Right ventricle myocardium superior (tissue), 1 donor: ENCODE measurements at regions not wholly inside any gene's neighbourhood (a gene's known extent, or its start where the extent isn't known, plus 50 kb on each side); places are given as distances from the start of the nearest gene placed in this dataset.

Experiments used
- ATAC-seq: fragments of 200-7000 bp; cut with Tn5 transposase; one replicate; pipeline ENCODE4 v1.9.1; 2020; ENCODE audit warnings: mild to moderate bottlenecking; ENCODE audit not compliant: poor library complexity
- DNase-seq: peaks from one replicate; pipeline ENCODE4 v3.0.0-alpha.2; 2020
- intact Hi-C: fragments of 100-400 bp; cut with DNase I; formaldehyde crosslinking; loops from one replicate; pipeline ENCODE4 v1.11.2; 2022
- donor health status: DM: no; HTN: yes; CAD: no; lungs with severe emphysema.

GRCh38 chr22:46071451-46072109, 78.7 kb upstream of the PPARA start:
- ATAC-seq (peak; percentile 48), DNase-seq (peak; percentile 94)
- intact Hi-C loops, result loop anchor here (10.0 kb wide), 1 partner anchor 67 kb away; no protein-coding TSS in a partner anchor

DNA sequence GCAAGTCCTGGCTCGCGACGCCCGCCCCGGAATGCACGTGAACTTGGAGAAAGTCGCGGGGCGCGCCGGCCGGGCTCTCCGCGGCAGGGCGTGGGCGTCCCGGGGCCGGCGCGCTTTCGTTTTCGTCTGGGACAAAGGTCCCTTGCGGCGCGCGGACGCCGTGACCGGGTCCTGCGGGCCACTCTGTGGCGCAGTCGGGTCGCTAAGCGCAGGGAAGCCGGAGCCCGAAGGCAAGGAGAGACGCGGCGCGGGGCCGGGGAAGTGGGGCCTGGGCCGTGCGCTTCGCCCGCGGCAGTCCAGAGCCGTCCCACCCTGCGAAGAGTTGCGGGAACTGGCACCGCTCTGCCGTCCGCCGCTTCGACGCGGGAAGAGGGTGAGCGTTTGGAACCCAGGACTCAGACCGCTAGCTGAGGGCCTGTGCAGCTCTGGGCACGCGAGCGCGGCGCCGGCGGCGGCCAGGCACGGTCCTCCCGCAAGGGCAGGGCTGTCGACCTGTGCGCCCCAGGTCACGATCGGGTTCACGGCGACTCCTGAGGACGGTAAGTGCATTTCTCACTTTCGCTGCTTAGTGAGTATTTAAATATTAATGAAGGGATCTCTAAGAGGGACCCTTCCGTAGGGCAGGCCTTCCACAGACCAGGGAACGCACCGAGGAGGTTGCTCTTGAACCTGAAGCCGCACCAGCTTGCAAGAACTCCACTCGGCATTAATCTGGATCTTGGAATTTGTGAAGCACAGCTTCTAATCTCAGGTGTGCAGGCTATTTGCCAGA, 78.0 kb upstream of the PPARA start:
- ATAC-seq (peak; percentile 1), DNase-seq (peak; percentile 83)
- intact Hi-C loops, result loop anchor here (10.0 kb wide), 1 partner anchor 67 kb away; no protein-coding TSS in a partner anchor

DNA sequence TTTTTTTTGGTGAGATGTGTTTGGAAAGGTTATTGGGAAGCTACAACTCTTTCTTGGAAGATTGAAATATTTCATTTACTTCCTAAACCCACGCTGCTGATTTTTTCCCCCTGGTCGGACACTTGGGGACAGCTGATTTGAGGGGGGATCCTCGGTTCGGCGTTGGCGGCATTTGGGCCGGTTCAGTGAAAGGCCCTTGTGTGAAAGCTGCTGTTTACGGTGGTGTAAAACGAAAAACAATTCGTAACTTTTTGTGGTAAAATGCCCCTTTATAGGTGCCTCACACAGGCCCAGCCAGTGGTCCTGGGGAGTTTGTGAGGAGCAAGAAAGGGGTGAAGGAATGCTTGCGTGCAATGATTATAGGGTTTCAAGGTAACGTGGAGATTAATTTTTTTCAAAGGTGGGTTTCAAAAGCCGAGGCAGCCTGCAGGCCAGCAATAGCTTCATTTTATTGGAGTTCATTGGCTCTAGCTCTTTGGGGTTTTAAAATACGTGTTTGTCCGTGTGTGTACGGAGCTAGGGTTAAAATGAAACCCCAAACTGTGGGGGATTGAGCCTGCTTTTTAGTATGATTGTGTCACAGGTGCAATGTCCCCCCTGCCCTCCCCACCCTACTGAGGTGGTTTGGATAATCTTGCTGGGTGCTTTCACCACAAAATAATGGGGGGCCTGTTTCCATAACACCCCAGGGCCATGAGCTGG, 77.2 kb upstream of the PPARA start:
- ATAC-seq (no peak), DNase-seq (no peak)
- intact Hi-C loops, result loop anchor here (10.0 kb wide), 1 partner anchor 68 kb away; no protein-coding TSS in a partner anchor

DNA sequence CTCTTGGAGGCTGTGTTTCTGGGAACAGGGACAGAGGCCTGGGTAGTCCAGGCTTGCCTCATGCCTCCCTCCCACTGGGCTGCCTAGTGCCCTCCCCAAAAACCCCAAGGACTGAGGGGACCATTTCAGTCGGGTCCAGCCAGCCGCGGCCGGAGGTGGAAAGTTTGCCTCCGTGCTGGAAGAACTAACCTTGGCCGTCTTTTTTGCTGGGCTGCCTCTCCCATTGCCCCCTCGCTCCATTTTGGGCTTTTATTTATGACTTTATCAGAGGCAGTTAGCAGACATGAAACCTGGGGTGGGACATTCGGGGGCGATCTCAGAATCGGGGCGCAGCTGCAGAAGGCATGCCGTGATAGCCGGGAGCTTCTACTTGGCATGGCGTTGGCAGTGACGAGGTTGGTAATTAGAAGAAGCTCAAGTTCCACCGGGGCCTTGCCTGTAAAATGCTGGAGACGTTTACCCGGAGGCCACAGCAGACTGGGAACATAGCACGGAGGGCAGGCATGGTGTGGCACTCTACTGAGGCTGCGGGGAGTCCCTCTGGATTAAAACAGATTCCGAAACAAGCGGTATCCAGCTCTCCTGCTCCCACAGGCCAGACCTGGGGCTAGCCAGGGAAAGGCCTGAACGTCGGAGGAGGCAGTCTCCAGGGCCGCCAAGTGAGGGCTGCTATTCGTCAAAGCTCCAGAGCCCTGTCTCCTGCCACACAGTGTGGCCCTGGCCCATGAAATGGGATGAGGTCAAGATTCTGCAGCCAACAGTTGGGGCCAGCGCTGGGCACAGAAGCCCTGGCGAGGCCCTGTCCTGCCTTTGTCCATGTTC, 76.4 kb upstream of the PPARA start:
- intact Hi-C loops, result loop anchor here (10.0 kb wide), 1 partner anchor 69 kb away; no protein-coding TSS in a partner anchor
- DNase-seq (peak; percentile 61), ATAC-seq (peak; percentile 0)

DNA sequence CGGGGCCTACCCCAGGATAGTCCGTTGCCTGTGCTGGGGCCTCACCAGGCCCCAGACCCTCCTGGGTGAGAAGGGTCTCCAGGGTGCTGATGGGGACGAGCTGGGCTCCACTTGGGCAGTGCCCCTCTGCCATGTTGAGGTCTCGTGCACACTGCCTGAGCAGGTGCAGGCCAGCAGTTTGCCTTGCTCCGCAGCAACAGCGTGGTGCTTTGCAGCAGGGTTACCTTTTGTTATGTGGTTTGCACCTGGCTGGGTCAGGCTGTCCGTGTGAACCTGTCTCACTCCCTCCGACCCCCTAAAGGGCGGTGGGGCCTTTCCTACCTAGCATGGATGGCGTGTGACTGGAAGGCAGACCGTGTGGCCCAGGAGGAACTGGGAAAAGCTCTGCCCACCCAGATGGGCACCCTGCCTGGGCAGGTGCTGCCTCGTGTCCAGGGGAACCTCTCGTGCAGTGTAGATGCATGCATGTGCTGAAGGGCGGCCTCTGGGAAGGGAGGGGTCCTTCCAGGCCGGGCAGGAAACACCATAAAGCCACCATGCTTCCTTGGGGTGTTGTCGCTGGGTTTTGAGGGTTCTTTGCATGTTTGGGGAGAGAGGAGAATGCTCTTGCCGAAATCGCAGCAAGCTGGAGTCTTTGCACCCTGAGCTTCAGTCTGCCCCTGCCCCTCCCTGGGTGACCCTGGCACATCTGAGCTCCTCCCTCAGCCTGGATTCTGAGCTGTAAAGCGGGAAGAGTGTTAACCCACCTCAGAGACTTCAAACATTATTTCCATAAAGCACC, 75.4 kb upstream of the PPARA start:
- DNase-seq, result peak; percentile 42
- intact Hi-C loops, result loop anchor here (5.0 to 10.0 kb wide), 2 partner anchors 37 to 70 kb away; no protein-coding TSS in a partner anchor
- ATAC-seq, result no peak

- DNase-seq, result peak; percentile 42
- no peak for ATAC-seq
- intact Hi-C loops, result loop anchor here (5.0 to 10.0 kb wide), 2 partner anchors 36 to 71 kb away; no protein-coding TSS in a partner anchor
Observed at GRCh38 chr22:46075764-46076531, 74.4 kb upstream of the PPARA start.

- intact Hi-C loops, result loop anchor here (5.0 to 10.0 kb wide), 2 partner anchors 36 to 72 kb away; no protein-coding TSS in a partner anchor
- ATAC-seq (peak; percentile 7), DNase-seq (peak; percentile 69)
Observed at GRCh38 chr22:46076651-46077339, 73.5 kb upstream of the PPARA start.

DNA sequence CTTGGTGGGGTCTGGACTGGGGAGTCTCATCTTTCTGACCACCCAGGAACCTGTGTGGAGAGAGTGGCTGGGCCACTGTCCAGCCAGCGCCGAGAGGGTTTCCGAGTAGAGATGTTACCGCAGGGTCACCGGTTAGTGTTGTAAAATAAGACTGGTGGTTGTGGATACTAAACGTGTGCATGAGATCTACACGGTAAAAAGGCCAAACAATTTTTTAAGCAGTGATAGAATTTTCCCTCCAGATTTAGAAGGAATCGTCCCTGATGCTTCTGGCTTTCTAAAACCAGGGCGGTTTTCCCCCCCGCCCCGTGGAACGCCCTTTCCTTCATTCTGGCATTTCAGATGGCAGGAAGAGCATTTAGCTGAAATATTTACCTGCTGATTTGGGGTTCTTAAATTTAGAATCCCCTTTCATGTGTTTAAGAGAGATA, 72.6 kb upstream of the PPARA start:
- intact Hi-C loops, result loop anchor here (5.0 to 10.0 kb wide), 2 partner anchors 35 to 73 kb away; no protein-coding TSS in a partner anchor
- ATAC-seq, result no peak
- DNase-seq, result peak; percentile 41

GRCh38 chr22:46078241-46079092, 71.9 kb upstream of the PPARA start:
- ATAC-seq, result peak; percentile 51
- intact Hi-C loops, result loop anchor here (5.0 to 10.0 kb wide), 2 partner anchors 34 to 74 kb away; no protein-coding TSS in a partner anchor

GRCh38 chr22:46079093-46079860, 71.0 kb upstream of the PPARA start:
- DNase-seq (peak; percentile 40), ATAC-seq (no peak)
- intact Hi-C loops, result loop anchor here (5.0 to 10.0 kb wide), 2 partner anchors 33 to 74 kb away; no protein-coding TSS in a partner anchor

More at GRCh38 chr22:46078241-46079092, 71.9 kb upstream of the PPARA start:
- peak; percentile 86 for DNase-seq

- peak; percentile 38 for ATAC-seq
- intact Hi-C loops, result loop anchor here (5.0 to 10.0 kb wide), 2 partner anchors 32 to 75 kb away; no protein-coding TSS in a partner anchor
Observed at GRCh38 chr22:46079861-46080821, 70.2 kb upstream of the PPARA start.

GRCh38 chr22:46081036-46081830, 69.1 kb upstream of the PPARA start:
- intact Hi-C loops, result no loop called here
- DNase-seq, result peak; percentile 42
- ATAC-seq, result no peak

More at GRCh38 chr22:46079861-46080821, 70.2 kb upstream of the PPARA start:
- peak; percentile 84 for DNase-seq
